GM23338 (cell line): ENCODE measurements at regions not wholly inside any gene's neighbourhood (a gene's known extent, or its start where the extent isn't known, plus 50 kb on each side); places are given as distances from the start of the nearest gene placed in this dataset.

Experiments used
- ATAC-seq: fragments of 200-7000 bp; cut with Tn5 transposase; 3 replicates; pipeline ENCODE4 v1.9.1; 2020
- DNase-seq: peaks from one replicate; pipeline ENCODE4 v3.0.0-alpha.2; 2015; ENCODE audit warnings: low spot score
- H2AFZ ChIP-seq: fragments of 200-600 bp; sonication (generic); 2 replicates; pipeline ENCODE4 v1.8.0; 2016; ENCODE audit warnings: antibody characterized with exemption, mild to moderate bottlenecking, moderate library complexity
- H3F3A ChIP-seq: fragments of 200-600 bp; sonication (generic); replicated peaks from 2 replicates; pipeline ENCODE4 v1.8.0; 2017; ENCODE audit warnings: antibody characterized with exemption, mixed run types, low read depth
- H3K27ac ChIP-seq: fragments of 200-600 bp; sonication (generic); 2 replicates; pipeline ENCODE4 v1.6.1; 2016; ENCODE audit warnings: low read depth
- H3K27me3 ChIP-seq: fragments of 200-600 bp; sonication (generic); 2 replicates; pipeline ENCODE4 v1.8.0; 2016; ENCODE audit warnings: mild to moderate bottlenecking, mixed run types, moderate library complexity; ENCODE audit not compliant: insufficient read depth
- H3K36me3 ChIP-seq: fragments of 200-600 bp; sonication (generic); 2 replicates; pipeline ENCODE4 v1.8.0; 2016; ENCODE audit warnings: mild to moderate bottlenecking; ENCODE audit not compliant: insufficient read depth
- H3K4me1 ChIP-seq: fragments of 200-600 bp; sonication (generic); 2 replicates; pipeline ENCODE4 v1.8.0; 2016; ENCODE audit warnings: mild to moderate bottlenecking, moderate library complexity; ENCODE audit not compliant: insufficient read depth
- H3K4me2 ChIP-seq: fragments of 200-600 bp; sonication (generic); 2 replicates; pipeline ENCODE4 v1.7.1; 2017; ENCODE audit warnings: mixed run types
- H3K4me3 ChIP-seq: fragments of 200-600 bp; sonication (generic); 2 replicates; pipeline ENCODE4 v1.6.1; 2016; ENCODE audit warnings: mixed run types
- H3K79me2 ChIP-seq: fragments of 200-600 bp; sonication (generic); replicated peaks from 2 replicates; pipeline ENCODE4 v1.8.0; 2017; ENCODE audit warnings: mild to moderate bottlenecking; ENCODE audit not compliant: insufficient read depth
- H3K9me2 ChIP-seq: fragments of 200-600 bp; sonication (generic); 2 replicates; pipeline ENCODE4 v1.8.0; 2017; ENCODE audit not compliant: insufficient read depth
- H4K20me1 ChIP-seq: fragments of 200-600 bp; sonication (generic); replicated peaks from 2 replicates; pipeline ENCODE4 v1.8.0; 2017; ENCODE audit warnings: mild to moderate bottlenecking; ENCODE audit not compliant: insufficient read depth
- H3K27ac Mint-ChIP-seq: 2 replicates; pipeline ENCODE4 v1.8.0; 2020; ENCODE audit warnings: inconsistent platforms, mild to moderate bottlenecking, moderate library complexity, mixed read lengths
- H3K27me3 Mint-ChIP-seq: 3 replicates; pipeline ENCODE4 v1.8.0; 2022; ENCODE audit warnings: low read depth, mild to moderate bottlenecking, moderate library complexity, mixed read lengths, inconsistent platforms; ENCODE audit not compliant: insufficient read depth, poor library complexity
- H3K36me3 Mint-ChIP-seq: 3 replicates; pipeline ENCODE4 v1.8.0; 2021; ENCODE audit warnings: low read depth, mild to moderate bottlenecking, inconsistent platforms, moderate library complexity, mixed read lengths
- H3K4me1 Mint-ChIP-seq: 3 replicates; pipeline ENCODE4 v1.8.0; 2020; ENCODE audit warnings: mild to moderate bottlenecking, inconsistent platforms, mixed read lengths
- H3K4me3 Mint-ChIP-seq: 3 replicates; pipeline ENCODE4 v1.8.0; 2021; ENCODE audit warnings: moderate library complexity, mild to moderate bottlenecking, inconsistent platforms, mixed read lengths
- H3K9me3 Mint-ChIP-seq: 3 replicates; pipeline ENCODE4 v1.8.0; 2020; ENCODE audit warnings: moderate library complexity, mild to moderate bottlenecking, inconsistent platforms, mixed read lengths
- CTCF ChIP-seq, 2 experiments: fragments of 200-600 bp in 1 of 2; sonication (generic) in 1 of 2; conservative IDR thresholded peaks; 2 replicates each; pipeline versions ENCODE4 v1.5.1 to v1.6.1; 2016 to 2017; ENCODE audit warnings: antibody characterized with exemption in 2 of 2, low read depth in 2 of 2, mild to moderate bottlenecking in 2 of 2, moderate library complexity in 1 of 2
- EZH2 ChIP-seq: fragments of 200-600 bp; sonication (generic); IDR thresholded peaks from one replicate; pipeline ENCODE4 v1.8.0; 2017; ENCODE audit warnings: antibody characterized with exemption, mild to moderate bottlenecking, low read depth; ENCODE audit not compliant: unreplicated experiment
- EZH2phosphoT487 ChIP-seq: fragments of 200-600 bp; sonication (generic); IDR thresholded peaks from one replicate; pipeline ENCODE4 v1.8.1; 2018; ENCODE audit warnings: antibody characterized with exemption; ENCODE audit not compliant: unreplicated experiment
- POLR2AphosphoS5 ChIP-seq: IDR thresholded peaks from 2 replicates; pipeline ENCODE4 v1.6.1; 2016; ENCODE audit warnings: antibody characterized with exemption, low read depth
- REST ChIP-seq: IDR thresholded peaks from one replicate; pipeline ENCODE4 v1.6.1; 2018; ENCODE audit warnings: antibody characterized with exemption; ENCODE audit not compliant: unreplicated experiment
- STAT1 ChIP-seq: IDR thresholded peaks from one replicate; pipeline ENCODE4 v1.6.1; 2016; ENCODE audit warnings: antibody characterized with exemption; ENCODE audit not compliant: unreplicated experiment
- ZNF114 ChIP-seq: fragments of 250-450 bp; sonication (Bioruptor Pico); IDR thresholded peaks from 2 replicates; pipeline ENCODE4 v1.5.0; 2020; ENCODE audit warnings: mild to moderate bottlenecking, moderate library complexity
- TF ChIP-seq, protein P1 (sequence below): IDR thresholded peaks from 2 replicates; pipeline ENCODE4 v1.6.1; 2016; ENCODE audit warnings: antibody characterized with exemption
- TF ChIP-seq, protein P2 (sequence below): fragments of 250-450 bp; sonication (Bioruptor Pico); IDR thresholded peaks from 2 replicates; pipeline ENCODE4 v1.5.0; 2020; ENCODE audit warnings: mild to moderate bottlenecking, moderate library complexity

DNA sequence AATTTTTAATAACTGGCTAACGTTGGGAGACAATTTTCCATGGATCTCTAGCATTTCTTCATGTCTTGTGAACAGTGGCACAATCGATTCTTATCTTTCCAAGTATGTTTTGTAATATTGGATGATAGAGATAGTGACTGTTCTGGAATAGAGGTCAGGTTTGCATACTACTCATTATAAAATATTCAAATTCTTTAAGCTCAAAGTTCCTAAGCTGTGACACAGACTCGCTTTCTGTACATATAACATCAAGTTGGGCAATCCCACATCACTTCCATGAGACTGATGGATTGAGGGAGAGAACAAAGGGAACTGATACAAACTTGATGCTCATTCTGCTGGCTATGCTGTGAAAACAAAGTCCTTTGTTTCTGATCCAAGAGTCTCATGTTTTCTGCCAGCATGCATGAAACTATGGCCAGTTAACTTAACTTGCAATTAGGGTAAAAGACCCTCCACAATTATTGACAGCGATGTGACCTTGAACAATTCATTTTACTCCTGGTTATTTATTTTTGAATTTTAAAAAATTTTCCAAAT, 392.4 kb downstream of the TTLL7 start (continued):
- no peak for TF ChIP-seq REST

- Mint-ChIP-seq H3K36me3 (peaks cover 28% of the 10 kb centered on the region), H3K4me1 (peaks cover 25% of the 10 kb centered on the region), H3K27ac (no peak overlapping the region), H3K9me3 (peaks cover 34% of the 10 kb centered on the region), H3K27me3 (no peaks in the 10 kb centered on the region), H3K4me3 (no peak overlapping the region)
- Histone ChIP-seq H3F3A (no peaks in the 10 kb centered on the region), H3K27ac (no peak overlapping the region), H3K4me3 (no peak overlapping the region), H4K20me1 (no peaks in the 10 kb centered on the region), H2AFZ (peak overlapping the region; percentile 53; the same call in 1 of the 2 replicates), H3K36me3 (0 out of 2 replicates have a peak, but pooled peaks cover 7% of the 10 kb centered on the region), H3K9me2 (peaks cover 7% of the 10 kb centered on the region; the same call in 1 of the 2 replicates), H3K27me3 (no peaks in the 10 kb centered on the region), H3K4me1 (peaks cover 14% of the 10 kb centered on the region), H3K4me2 (no peak overlapping the region), H3K79me2 (no peaks in the 10 kb centered on the region)
- no peak for ATAC-seq
- no peak for DNase-seq
- TF ChIP-seq POLR2AphosphoS5 (no peak), EZH2phosphoT487 (no peak), ZNF114 (no peak), CTCF (conservative IDR thresholded peaks at IDR 0.05; ENCODE audit: low read depth in 2 of 2) (no peak), EZH2 (no peak), STAT1 (no peak)
- TF ChIP-seq, protein P1, sequence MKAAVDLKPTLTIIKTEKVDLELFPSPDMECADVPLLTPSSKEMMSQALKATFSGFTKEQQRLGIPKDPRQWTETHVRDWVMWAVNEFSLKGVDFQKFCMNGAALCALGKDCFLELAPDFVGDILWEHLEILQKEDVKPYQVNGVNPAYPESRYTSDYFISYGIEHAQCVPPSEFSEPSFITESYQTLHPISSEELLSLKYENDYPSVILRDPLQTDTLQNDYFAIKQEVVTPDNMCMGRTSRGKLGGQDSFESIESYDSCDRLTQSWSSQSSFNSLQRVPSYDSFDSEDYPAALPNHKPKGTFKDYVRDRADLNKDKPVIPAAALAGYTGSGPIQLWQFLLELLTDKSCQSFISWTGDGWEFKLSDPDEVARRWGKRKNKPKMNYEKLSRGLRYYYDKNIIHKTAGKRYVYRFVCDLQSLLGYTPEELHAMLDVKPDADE: no peak
- TF ChIP-seq, protein P2, sequence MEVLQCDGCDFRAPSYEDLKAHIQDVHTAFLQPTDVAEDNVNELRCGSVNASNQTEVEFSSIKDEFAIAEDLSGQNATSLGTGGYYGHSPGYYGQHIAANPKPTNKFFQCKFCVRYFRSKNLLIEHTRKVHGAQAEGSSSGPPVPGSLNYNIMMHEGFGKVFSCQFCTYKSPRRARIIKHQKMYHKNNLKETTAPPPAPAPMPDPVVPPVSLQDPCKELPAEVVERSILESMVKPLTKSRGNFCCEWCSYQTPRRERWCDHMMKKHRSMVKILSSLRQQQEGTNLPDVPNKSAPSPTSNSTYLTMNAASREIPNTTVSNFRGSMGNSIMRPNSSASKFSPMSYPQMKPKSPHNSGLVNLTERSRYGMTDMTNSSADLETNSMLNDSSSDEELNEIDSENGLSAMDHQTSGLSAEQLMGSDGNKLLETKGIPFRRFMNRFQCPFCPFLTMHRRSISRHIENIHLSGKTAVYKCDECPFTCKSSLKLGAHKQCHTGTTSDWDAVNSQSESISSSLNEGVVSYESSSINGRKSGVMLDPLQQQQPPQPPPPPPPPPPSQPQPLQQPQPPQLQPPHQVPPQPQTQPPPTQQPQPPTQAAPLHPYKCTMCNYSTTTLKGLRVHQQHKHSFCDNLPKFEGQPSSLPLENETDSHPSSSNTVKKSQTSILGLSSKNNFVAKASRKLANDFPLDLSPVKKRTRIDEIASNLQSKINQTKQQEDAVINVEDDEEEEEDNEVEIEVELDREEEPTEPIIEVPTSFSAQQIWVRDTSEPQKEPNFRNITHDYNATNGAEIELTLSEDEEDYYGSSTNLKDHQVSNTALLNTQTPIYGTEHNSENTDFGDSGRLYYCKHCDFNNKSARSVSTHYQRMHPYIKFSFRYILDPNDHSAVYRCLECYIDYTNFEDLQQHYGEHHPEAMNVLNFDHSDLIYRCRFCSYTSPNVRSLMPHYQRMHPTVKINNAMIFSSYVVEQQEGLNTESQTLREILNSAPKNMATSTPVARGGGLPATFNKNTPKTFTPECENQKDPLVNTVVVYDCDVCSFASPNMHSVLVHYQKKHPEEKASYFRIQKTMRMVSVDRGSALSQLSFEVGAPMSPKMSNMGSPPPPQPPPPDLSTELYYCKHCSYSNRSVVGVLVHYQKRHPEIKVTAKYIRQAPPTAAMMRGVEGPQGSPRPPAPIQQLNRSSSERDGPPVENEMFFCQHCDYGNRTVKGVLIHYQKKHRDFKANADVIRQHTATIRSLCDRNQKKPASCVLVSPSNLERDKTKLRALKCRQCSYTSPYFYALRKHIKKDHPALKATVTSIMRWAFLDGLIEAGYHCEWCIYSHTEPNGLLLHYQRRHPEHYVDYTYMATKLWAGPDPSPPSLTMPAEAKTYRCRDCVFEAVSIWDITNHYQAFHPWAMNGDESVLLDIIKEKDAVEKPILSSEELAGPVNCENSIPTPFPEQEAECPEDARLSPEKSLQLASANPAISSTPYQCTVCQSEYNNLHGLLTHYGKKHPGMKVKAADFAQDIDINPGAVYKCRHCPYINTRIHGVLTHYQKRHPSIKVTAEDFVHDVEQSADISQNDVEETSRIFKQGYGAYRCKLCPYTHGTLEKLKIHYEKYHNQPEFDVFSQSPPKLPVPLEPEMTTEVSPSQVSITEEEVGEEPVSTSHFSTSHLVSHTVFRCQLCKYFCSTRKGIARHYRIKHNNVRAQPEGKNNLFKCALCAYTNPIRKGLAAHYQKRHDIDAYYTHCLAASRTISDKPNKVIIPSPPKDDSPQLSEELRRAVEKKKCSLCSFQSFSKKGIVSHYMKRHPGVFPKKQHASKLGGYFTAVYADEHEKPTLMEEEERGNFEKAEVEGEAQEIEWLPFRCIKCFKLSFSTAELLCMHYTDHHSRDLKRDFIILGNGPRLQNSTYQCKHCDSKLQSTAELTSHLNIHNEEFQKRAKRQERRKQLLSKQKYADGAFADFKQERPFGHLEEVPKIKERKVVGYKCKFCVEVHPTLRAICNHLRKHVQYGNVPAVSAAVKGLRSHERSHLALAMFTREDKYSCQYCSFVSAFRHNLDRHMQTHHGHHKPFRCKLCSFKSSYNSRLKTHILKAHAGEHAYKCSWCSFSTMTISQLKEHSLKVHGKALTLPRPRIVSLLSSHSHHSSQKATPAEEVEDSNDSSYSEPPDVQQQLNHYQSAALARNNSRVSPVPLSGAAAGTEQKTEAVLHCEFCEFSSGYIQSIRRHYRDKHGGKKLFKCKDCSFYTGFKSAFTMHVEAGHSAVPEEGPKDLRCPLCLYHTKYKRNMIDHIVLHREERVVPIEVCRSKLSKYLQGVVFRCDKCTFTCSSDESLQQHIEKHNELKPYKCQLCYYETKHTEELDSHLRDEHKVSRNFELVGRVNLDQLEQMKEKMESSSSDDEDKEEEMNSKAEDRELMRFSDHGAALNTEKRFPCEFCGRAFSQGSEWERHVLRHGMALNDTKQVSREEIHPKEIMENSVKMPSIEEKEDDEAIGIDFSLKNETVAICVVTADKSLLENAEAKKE (CRISPR knock-in tag): no peak
Measured at GRCh38 chr1:83596331-83596730, 402.6 kb downstream of the TTLL7 start.
